Testis (tissue), 2 donors: ENCODE measurements at regions not wholly inside any gene's neighbourhood (a gene's known extent, or its start where the extent isn't known, plus 50 kb on each side); places are given as distances from the start of the nearest gene placed in this dataset.

Experiments used
- POLR2A ChIP-seq: fragments of 450-650 bp; IDR thresholded peaks from one replicate; pipeline ENCODE4 v1.6.1; 2017; ENCODE audit warnings: antibody characterized with exemption, mild to moderate bottlenecking, moderate library complexity
- TF ChIP-seq, protein P1 (sequence below), 3 experiments: fragments of 450-650 bp in 2 of 3; fragments of 200-600 bp in 1 of 3; sonication (generic) in 1 of 3; IDR thresholded peaks; one replicate each; pipeline ENCODE4 v1.5.1; 2016 to 2019; ENCODE audit warnings: antibody characterized with exemption in 3 of 3, mild to moderate bottlenecking in 2 of 3, moderate library complexity in 1 of 3

DNA sequence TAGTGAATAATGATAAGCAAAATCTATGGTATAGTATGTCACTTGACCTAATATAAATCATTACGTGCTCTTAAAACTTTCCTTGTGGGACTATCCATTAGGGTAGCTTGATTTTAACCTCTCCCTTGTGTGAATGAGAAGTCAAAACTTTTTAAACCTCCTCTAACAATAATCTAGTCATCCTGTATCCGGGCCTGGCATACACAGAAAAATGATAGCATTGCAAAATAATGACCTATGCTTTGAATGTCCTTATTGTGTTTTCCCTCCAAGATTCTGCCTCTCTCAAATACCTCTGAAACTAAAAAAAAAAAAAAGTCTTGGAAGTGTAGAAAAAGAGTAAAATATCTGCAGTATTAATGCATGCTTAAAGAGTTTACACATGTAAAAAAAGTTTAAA, 250.0 kb upstream of the NDST3 start:
- TF ChIP-seq, protein P1, sequence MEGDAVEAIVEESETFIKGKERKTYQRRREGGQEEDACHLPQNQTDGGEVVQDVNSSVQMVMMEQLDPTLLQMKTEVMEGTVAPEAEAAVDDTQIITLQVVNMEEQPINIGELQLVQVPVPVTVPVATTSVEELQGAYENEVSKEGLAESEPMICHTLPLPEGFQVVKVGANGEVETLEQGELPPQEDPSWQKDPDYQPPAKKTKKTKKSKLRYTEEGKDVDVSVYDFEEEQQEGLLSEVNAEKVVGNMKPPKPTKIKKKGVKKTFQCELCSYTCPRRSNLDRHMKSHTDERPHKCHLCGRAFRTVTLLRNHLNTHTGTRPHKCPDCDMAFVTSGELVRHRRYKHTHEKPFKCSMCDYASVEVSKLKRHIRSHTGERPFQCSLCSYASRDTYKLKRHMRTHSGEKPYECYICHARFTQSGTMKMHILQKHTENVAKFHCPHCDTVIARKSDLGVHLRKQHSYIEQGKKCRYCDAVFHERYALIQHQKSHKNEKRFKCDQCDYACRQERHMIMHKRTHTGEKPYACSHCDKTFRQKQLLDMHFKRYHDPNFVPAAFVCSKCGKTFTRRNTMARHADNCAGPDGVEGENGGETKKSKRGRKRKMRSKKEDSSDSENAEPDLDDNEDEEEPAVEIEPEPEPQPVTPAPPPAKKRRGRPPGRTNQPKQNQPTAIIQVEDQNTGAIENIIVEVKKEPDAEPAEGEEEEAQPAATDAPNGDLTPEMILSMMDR (IDR thresholded peaks at IDR 0.05) = no peak
- no peak for TF ChIP-seq POLR2A
